ENCODE measurements at regions not wholly inside any gene's neighbourhood (a gene's known extent, or its start where the extent isn't known, plus 50 kb on each side); places are given as distances from the start of the nearest gene placed in this dataset.
"Not testable (repeated sequence)": the region's sequence is repeated elsewhere in the genome, so short reads cannot be mapped to it uniquely, and the experiment has no call there.

- not testable (repeated sequence) for TF ChIP-seq CTCF (IDR thresholded peaks at IDR 0.05 in 8 of 11, conservative IDR thresholded peaks at IDR 0.05 in 3 of 11); POLR2A (IDR thresholded peaks at IDR 0.05)
These were observed 1305.3 kb downstream of the RPIA start for GRCh38 chr2:89996779-89997178.
